GM13976 (cell line): ENCODE measurements at regions not wholly inside any gene's neighbourhood (a gene's known extent, or its start where the extent isn't known, plus 50 kb on each side); places are given as distances from the start of the nearest gene placed in this dataset.

Experiments
- DNase-seq: peaks from one replicate; pipeline ENCODE4 v3.0.0; 2012; ENCODE audit warnings: low spot score
- in situ Hi-C: fragments of 300-500 bp; cut with MboI; formaldehyde crosslinking; loops from one replicate; pipeline ENCODE4 v1.12.0; 2022; ENCODE audit warnings: low sequenced_read_pairs, mixed read lengths, inconsistent platforms; ENCODE audit not compliant: unreplicated experiment
- TF ChIP-seq, protein P1 (sequence below): IDR thresholded peaks from 2 replicates; pipeline ENCODE4 v1.5.1; 2012; ENCODE audit warnings: borderline replicate concordance, mild to moderate bottlenecking; ENCODE audit not compliant: insufficient read depth; ENCODE audit errors: extremely low read depth, missing control alignments, control extremely low read depth

DNA sequence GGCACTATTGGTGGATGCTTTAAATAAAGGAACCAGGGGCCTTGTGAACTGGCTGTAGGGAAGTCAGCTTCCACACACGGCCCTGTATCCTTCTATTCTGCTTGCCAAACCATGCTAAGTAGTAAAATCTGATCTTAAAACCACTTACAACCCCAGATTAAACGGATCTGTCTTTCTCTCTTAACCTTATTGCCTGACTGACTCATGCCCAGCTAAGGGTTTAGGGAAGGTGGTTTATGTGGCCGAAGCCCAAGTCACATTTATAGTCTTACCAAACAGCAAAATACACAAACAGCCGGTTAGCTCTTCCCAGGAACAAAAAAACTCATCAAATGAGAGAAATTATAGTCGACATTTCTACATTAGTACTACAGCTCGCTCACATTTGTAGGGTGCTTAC is 988.4 kb upstream of the TENM3 start:
- TF ChIP-seq, protein P1, sequence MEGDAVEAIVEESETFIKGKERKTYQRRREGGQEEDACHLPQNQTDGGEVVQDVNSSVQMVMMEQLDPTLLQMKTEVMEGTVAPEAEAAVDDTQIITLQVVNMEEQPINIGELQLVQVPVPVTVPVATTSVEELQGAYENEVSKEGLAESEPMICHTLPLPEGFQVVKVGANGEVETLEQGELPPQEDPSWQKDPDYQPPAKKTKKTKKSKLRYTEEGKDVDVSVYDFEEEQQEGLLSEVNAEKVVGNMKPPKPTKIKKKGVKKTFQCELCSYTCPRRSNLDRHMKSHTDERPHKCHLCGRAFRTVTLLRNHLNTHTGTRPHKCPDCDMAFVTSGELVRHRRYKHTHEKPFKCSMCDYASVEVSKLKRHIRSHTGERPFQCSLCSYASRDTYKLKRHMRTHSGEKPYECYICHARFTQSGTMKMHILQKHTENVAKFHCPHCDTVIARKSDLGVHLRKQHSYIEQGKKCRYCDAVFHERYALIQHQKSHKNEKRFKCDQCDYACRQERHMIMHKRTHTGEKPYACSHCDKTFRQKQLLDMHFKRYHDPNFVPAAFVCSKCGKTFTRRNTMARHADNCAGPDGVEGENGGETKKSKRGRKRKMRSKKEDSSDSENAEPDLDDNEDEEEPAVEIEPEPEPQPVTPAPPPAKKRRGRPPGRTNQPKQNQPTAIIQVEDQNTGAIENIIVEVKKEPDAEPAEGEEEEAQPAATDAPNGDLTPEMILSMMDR = no peak
- in situ Hi-C loops = no loop called here
- DNase-seq = no peak

DNA sequence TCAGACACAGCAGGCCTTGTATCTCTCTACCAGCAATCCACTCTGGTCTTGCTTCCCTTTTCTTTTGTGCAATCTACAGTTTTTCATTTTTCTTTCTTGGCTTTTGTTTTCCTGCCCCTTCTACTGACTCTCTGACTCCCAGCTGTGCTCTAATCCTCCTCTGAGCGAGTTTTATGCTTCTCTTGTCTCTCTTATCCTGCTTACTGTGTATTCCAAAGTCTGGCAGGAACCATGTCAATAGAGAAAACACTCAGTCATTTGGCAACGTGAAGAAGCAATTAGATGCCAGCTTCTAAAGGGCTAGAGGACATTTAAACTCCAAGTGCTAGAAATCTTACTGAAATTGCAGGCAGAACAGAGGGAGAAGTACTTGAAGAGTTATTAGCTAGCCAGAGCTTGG is 984.6 kb upstream of the TENM3 start:
- TF ChIP-seq, protein P1 = no peak
- in situ Hi-C loops = no loop called here
- DNase-seq = no peak

DNA sequence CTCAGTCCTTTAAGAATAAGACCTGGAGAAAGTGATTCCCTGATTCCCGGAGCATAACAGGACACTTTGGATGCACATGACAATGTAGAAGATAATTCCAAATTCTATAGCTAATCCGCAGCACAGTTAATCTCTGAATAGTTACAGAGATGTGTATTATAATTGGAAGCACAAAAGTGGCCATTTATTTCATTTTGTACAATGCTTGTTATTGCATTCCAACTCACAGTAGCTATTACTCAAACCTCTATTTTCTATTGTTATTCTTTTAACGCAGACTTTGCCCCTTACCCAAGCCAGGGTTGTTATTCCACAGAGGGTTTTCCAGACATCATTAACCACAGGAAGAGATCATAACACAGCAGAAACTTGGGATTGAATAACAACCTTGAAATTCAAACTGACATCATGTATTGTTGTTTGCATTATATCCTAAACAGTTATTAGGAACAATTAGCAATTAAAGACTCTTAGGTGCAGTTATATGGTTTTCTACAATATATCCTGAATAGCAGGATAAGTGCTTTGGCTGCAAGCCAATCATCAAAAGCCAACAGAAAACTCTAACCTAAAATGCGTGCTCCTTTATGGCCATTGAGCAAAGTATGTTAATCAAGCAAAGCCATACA is 984.0 kb upstream of the TENM3 start:
- TF ChIP-seq, protein P1 = no peak
- DNase-seq = no peak
- in situ Hi-C loops = no loop called here

DNA sequence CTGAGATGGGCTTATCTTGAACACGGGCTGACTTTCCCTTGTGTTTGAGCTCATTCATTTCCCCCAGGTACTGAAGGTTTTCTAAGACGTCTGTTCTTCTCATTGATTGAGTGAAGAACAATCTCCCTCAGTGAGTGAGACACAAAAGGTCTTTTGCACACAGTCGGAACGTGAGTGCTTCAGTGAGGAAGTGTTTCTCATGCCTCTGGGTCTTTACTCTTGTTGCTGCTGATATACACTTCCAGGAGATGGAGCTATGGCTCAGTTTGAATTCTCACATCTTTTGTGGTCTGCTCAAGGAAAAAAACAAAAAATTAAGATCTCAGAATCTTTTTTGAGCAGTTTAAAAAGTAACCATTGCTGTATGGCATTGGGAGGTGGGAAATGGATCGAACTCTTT is 981.9 kb upstream of the TENM3 start:
- TF ChIP-seq, protein P1 = no peak
- in situ Hi-C loops = no loop called here
- DNase-seq = no peak

- DNase-seq = no peak
- in situ Hi-C loops = no loop called here
- TF ChIP-seq, protein P1 = no peak
Measured at GRCh38 chr4:181264893-181265292, 978.3 kb upstream of the TENM3 start.

GRCh38 chr4:181265370-181265769 is 977.8 kb upstream of the TENM3 start:
- DNase-seq = no peak
- in situ Hi-C loops = no loop called here

More at GRCh38 chr4:181265370-181265769, 977.8 kb upstream of the TENM3 start:
- TF ChIP-seq, protein P1 = no peak
